HEK293 (cell line): ENCODE measurements at regions not wholly inside any gene's neighbourhood (a gene's known extent, or its start where the extent isn't known, plus 50 kb on each side); places are given as distances from the start of the nearest gene placed in this dataset.

ENCODE experiments used
- FEZF1 ChIP-seq: fragments of 450-650 bp; formaldehyde crosslinking; IDR thresholded peaks from 2 replicates; pipeline ENCODE4 v1.5.1; 2016; ENCODE audit warnings: missing biosample characterization, missing genetic modification characterization
- KLF16 ChIP-seq: fragments of 450-650 bp; formaldehyde crosslinking; IDR thresholded peaks from 2 replicates; pipeline ENCODE4 v1.5.1; 2017; ENCODE audit warnings: missing biosample characterization, missing genetic modification characterization
- KLF8 ChIP-seq: fragments of 450-650 bp; formaldehyde crosslinking; IDR thresholded peaks from 2 replicates; pipeline ENCODE4 v1.5.1; 2016; ENCODE audit warnings: missing biosample characterization, missing genetic modification characterization
- SCRT1 ChIP-seq: fragments of 450-650 bp; formaldehyde crosslinking; IDR thresholded peaks from 2 replicates; pipeline ENCODE4 v1.5.1; 2016; ENCODE audit warnings: missing biosample characterization, missing genetic modification characterization, borderline replicate concordance
- TRIM28 ChIP-seq: IDR thresholded peaks from 2 replicates; pipeline ENCODE4 v1.6.1; 2011; ENCODE audit warnings: low read length, control low read depth, borderline replicate concordance
- ZBTB1 ChIP-seq: fragments of 450-650 bp; formaldehyde crosslinking; IDR thresholded peaks from 2 replicates; pipeline ENCODE4 v1.5.1; 2016; ENCODE audit warnings: missing biosample characterization, missing genetic modification characterization
- ZBTB7A ChIP-seq: fragments of 450-650 bp; formaldehyde crosslinking; IDR thresholded peaks from 2 replicates; pipeline ENCODE4 v1.5.1; 2016; ENCODE audit warnings: low read depth, missing biosample characterization, missing genetic modification characterization
- ZFP37 ChIP-seq: fragments of 450-650 bp; formaldehyde crosslinking; IDR thresholded peaks from 2 replicates; pipeline ENCODE4 v1.5.1; 2016; ENCODE audit warnings: missing biosample characterization, missing genetic modification characterization
- ZFP41 ChIP-seq: fragments of 450-650 bp; formaldehyde crosslinking; IDR thresholded peaks from 2 replicates; pipeline ENCODE4 v1.5.1; 2016; ENCODE audit warnings: missing biosample characterization, missing genetic modification characterization, borderline replicate concordance
- ZFP69B ChIP-seq: fragments of 450-650 bp; formaldehyde crosslinking; IDR thresholded peaks from 2 replicates; pipeline ENCODE4 v1.5.1; 2016; ENCODE audit warnings: missing biosample characterization, missing genetic modification characterization
- ZIC2 ChIP-seq: fragments of 450-650 bp; formaldehyde crosslinking; IDR thresholded peaks from 2 replicates; pipeline ENCODE4 v1.5.1; 2016; ENCODE audit warnings: missing biosample characterization, missing genetic modification characterization
- ZNF16 ChIP-seq: fragments of 450-650 bp; formaldehyde crosslinking; IDR thresholded peaks from 2 replicates; pipeline ENCODE4 v1.5.1; 2016; ENCODE audit warnings: low read depth, missing biosample characterization, missing genetic modification characterization
- ZNF19 ChIP-seq: fragments of 450-650 bp; formaldehyde crosslinking; IDR thresholded peaks from 2 replicates; pipeline ENCODE4; 2016; ENCODE audit warnings: missing biosample characterization, missing genetic modification characterization, low read depth
- ZNF23 ChIP-seq: fragments of 450-650 bp; formaldehyde crosslinking; IDR thresholded peaks from 2 replicates; pipeline ENCODE4 v1.5.1; 2016; ENCODE audit warnings: missing biosample characterization, missing genetic modification characterization, borderline replicate concordance
- ZNF248 ChIP-seq: fragments of 450-650 bp; formaldehyde crosslinking; IDR thresholded peaks from 2 replicates; pipeline ENCODE4 v1.5.1; 2017; ENCODE audit warnings: missing biosample characterization, missing genetic modification characterization
- ZNF292 ChIP-seq: fragments of 450-650 bp; formaldehyde crosslinking; IDR thresholded peaks from 2 replicates; pipeline ENCODE4 v1.5.1; 2016; ENCODE audit warnings: low read depth, missing biosample characterization, missing genetic modification characterization, borderline replicate concordance
- ZNF335 ChIP-seq: fragments of 450-650 bp; formaldehyde crosslinking; conservative IDR thresholded peaks from 2 replicates; pipeline ENCODE4 v1.5.1; 2016; ENCODE audit warnings: missing biosample characterization, missing genetic modification characterization
- ZNF366 ChIP-seq: fragments of 450-650 bp; formaldehyde crosslinking; conservative IDR thresholded peaks from 2 replicates; pipeline ENCODE4 v1.5.1; 2016; ENCODE audit warnings: missing biosample characterization, missing genetic modification characterization
- ZNF394 ChIP-seq: fragments of 450-650 bp; formaldehyde crosslinking; IDR thresholded peaks from 2 replicates; pipeline ENCODE4 v1.5.1; 2016; ENCODE audit warnings: missing biosample characterization, missing genetic modification characterization, mild to moderate bottlenecking, moderate library complexity, borderline replicate concordance
- ZNF398 ChIP-seq: fragments of 450-650 bp; formaldehyde crosslinking; IDR thresholded peaks from 2 replicates; pipeline ENCODE4 v1.5.1; 2017; ENCODE audit warnings: missing biosample characterization, missing genetic modification characterization
- ZNF518A ChIP-seq: fragments of 450-650 bp; formaldehyde crosslinking; conservative IDR thresholded peaks from 2 replicates; pipeline ENCODE4 v1.5.1; 2016; ENCODE audit warnings: low read depth, missing biosample characterization, missing genetic modification characterization
- ZNF555 ChIP-seq: fragments of 450-650 bp; formaldehyde crosslinking; conservative IDR thresholded peaks from 2 replicates; pipeline ENCODE4 v1.5.1; 2017; ENCODE audit warnings: missing biosample characterization, mild to moderate bottlenecking, missing genetic modification characterization, inconsistent platforms
- ZNF561 ChIP-seq: fragments of 450-650 bp; IDR thresholded peaks from 2 replicates; pipeline ENCODE4 v1.5.1; 2018; ENCODE audit warnings: missing biosample characterization, missing genetic modification characterization, borderline replicate concordance
- ZNF585B ChIP-seq: fragments of 450-650 bp; formaldehyde crosslinking; IDR thresholded peaks from 2 replicates; pipeline ENCODE4 v1.5.1; 2016; ENCODE audit warnings: missing biosample characterization, missing genetic modification characterization
- ZNF623 ChIP-seq: fragments of 450-650 bp; formaldehyde crosslinking; IDR thresholded peaks from 2 replicates; pipeline ENCODE4 v1.5.1; 2016; ENCODE audit warnings: missing biosample characterization, missing genetic modification characterization
- ZNF645 ChIP-seq: fragments of 450-650 bp; formaldehyde crosslinking; IDR thresholded peaks from 2 replicates; pipeline ENCODE4; 2016; ENCODE audit warnings: missing biosample characterization, missing genetic modification characterization
- ZNF677 ChIP-seq: fragments of 450-650 bp; IDR thresholded peaks from 2 replicates; pipeline ENCODE4 v1.5.0; 2018; ENCODE audit warnings: missing biosample characterization, mild to moderate bottlenecking, missing genetic modification characterization, moderate library complexity
- ZNF768 ChIP-seq: fragments of 450-650 bp; formaldehyde crosslinking; IDR thresholded peaks from 2 replicates; pipeline ENCODE4 v1.5.1; 2018; ENCODE audit warnings: missing biosample characterization, mild to moderate bottlenecking, missing genetic modification characterization
- ZNF843 ChIP-seq: fragments of 450-650 bp; formaldehyde crosslinking; IDR thresholded peaks from 2 replicates; pipeline ENCODE4 v1.5.1; 2016; ENCODE audit warnings: missing biosample characterization, missing genetic modification characterization

- TF ChIP-seq ZNF518A (tag by site-specific recombination) (0 out of 2 replicates have a peak, but pooled peaks have one; percentile 12), ZBTB7A (tag by site-specific recombination) (no peak; the same call in 1 of the 2 replicates), ZNF292 (no peak), ZNF248 (tag by site-specific recombination) (no peak), ZNF585B (tag by site-specific recombination) (no peak), ZNF398 (tag by site-specific recombination) (no peak), ZFP41 (tag by site-specific recombination) (no peak), ZNF768 (tag by site-specific recombination) (no peak), ZNF555 (tag by site-specific recombination) (no peak), ZNF645 (no peak), ZNF394 (tag by site-specific recombination) (peak; percentile 73; the same call in 1 of the 2 replicates), TRIM28 (no peak; the same call in 1 of the 2 replicates), ZNF843 (tag by site-specific recombination) (peak; percentile 90), KLF8 (tag by site-specific recombination) (peak; percentile 69), ZFP37 (tag by site-specific recombination) (no peak), KLF16 (tag by site-specific recombination) (no peak), ZNF366 (tag by site-specific recombination) (peak; percentile 81), ZBTB1 (peak; percentile 69; the same call in 1 of the 2 replicates), ZNF623 (tag by site-specific recombination) (no peak), ZNF16 (tag by site-specific recombination) (no peak), ZIC2 (no peak), ZNF335 (tag by site-specific recombination) (peak; percentile 24; the same call in 1 of the 2 replicates), ZNF561 (no peak), SCRT1 (tag by site-specific recombination) (no peak), ZNF677 (tag by site-specific recombination) (no peak), ZNF19 (tag by site-specific recombination) (no peak), FEZF1 (tag by site-specific recombination) (peak; percentile 81), ZFP69B (tag by site-specific recombination) (no peak), ZNF23 (no peak)
Observed at GRCh38 chr12:90064852-90065801, 356.5 kb upstream of the ATP2B1 start (continued).
